Ramos (cell line): ENCODE measurements at regions not wholly inside any gene's neighbourhood (a gene's known extent, or its start where the extent isn't known, plus 50 kb on each side); places are given as distances from the start of the nearest gene placed in this dataset.

ENCODE experiments used
- in situ Hi-C: fragments of 300-500 bp; cut with MboI; formaldehyde crosslinking; loops from one replicate; pipeline ENCODE4 v1.14.3; 2022; ENCODE audit warnings: low sequenced_read_pairs; ENCODE audit not compliant: unreplicated experiment

DNA sequence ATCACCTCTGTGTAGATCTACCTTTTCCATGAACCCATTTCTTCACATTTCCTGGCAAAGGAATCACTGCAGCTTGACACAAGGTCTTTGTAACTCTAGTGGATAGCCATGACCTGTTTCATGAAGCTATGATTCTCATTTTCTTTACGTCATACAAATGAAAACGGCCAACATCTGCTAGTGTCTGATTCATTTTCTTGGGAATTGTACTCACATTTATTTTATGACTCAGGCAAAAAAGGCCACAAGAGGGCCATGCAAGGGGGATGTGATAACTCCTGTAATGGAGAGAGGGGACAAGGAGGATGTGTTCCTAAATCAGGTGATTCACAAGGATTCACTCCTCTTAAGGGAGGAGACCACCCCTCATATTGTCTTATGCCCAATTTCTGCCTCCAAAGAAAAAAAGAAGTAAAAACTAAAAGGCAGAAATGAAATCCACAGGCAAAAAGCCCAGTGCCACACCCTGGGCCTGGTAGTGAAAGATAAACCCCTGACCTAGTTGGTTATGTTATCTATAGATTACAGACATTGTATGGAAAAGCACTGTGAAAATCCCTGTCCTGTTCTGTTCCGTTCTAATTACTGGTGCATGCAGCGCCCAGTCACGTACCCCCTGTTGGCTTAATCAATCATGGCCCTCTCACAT, 249.9 kb downstream of the IPMK start:
- in situ Hi-C loops: no loop called here

DNA sequence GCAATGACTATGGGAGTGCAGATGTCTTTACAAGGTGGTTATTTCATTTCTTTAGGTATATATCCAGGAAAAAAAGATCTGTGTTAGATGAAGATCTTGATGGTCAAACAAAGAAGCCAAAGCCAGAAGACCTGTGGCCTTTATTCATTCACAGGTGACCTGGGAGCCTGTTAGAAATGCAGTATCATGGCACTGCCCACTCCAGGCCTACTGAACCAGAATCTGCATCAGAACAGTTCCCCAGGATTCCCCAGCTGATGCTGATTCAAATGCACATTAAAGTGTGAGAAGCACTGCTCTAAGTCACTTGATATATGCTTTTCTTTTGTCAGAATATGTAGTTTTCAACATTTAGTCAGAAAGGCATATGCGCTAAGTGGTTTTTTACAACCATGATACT, 251.1 kb downstream of the IPMK start:
- in situ Hi-C loops: no loop called here

DNA sequence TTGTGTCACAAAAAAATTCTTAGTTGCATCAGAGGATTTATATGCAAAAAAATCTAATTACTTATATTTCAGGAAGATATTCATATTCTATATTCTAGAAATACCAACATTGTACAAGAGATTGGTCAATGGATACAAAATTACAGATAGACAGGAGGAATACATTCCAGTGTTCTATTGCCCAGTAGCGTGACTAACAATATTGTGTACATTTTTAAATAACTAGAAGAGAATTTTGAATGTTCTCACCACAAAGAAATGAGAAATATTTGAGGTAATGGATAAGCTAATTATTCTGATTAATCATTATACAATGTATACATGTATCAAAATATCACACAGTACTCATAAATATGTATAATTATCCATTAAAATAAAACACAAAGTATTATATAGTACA, 253.3 kb downstream of the IPMK start:
- in situ Hi-C loops: no loop called here

DNA sequence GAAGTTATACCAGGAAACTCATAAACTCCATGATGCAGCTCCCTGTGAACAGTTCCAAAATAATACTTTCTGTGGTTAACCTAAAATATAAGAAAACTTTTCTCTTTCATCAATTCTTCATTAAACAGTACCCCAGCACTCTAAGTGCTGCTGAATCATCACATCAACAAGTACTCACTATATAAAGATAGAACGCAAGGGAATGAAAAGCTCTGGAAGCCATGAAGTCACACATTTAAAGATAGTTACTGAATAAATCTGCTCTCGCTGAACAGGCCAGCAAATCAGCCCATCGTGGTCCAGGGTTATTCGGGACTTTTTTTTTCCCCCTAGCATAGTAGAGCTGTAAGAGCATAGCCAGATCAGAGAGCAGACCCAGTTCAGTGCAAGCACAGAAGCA, 254.3 kb downstream of the IPMK start:
- in situ Hi-C loops: no loop called here

DNA sequence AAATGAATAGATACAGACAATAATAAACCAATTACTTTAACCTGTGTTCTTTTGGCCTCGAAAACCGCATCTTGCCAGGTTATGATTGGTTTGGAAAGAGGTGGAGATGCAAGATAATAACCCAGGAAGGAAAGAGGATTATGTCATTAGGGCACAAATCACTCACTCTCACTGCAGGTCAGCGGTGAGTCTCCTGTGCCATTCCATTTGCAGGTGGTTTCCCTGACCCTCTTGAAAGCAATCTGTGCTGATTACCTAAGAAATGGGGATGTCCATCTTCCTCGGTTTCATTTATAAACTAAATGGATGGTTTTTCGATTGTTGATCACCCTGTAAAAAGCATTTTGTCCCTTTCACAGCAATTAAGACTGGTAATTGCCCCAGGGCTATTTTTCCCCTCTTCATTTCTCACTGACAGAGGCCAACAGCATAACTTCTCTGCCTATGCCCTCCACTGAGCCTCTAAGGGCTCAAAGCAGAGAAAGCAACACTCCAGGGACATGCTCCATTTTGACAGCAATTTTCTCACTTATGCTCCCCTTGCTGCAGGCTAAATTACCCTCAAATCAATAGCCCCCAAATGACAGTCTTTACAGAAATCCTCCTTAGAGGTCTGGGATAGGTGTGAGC, 257.5 kb downstream of the IPMK start:
- in situ Hi-C loops: no loop called here

DNA sequence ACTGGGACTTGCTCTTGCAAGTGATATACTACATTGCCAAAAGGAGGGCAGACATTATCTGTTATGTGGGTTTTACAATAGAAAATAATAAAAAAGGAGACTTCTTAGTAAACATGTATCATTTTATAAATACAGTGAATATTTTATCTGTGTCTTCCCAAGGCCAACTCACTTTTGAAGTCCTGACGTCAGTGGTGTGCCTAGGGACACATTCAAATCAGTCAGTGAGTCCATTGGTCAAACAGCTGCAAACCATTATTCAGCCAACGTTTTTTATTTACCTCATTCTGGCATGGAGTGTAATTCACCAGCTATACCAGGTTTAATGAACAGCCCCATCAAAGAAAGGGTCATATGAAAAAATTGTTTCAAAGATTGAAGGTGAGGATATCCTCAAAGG, 263.7 kb downstream of the IPMK start:
- in situ Hi-C loops: no loop called here

DNA sequence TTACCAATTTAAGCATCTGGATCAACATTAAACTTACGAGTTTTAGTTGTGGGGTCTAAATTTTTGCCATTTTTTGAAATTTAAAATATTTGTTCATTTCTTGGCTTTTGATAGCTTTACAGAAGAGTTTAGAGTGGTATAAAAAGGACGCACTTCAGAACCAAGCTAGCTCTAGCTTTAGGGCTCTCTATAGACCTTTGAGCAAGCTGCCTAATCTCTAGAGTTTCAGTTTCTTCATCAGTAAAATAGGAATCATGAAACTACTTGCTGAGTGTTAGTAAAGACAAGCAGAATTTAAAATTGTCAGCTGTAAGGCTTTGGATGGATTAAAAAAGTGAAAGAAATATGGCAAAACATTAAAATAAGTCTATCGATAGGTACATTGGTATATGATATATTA, 266.5 kb downstream of the IPMK start:
- in situ Hi-C loops: no loop called here

DNA sequence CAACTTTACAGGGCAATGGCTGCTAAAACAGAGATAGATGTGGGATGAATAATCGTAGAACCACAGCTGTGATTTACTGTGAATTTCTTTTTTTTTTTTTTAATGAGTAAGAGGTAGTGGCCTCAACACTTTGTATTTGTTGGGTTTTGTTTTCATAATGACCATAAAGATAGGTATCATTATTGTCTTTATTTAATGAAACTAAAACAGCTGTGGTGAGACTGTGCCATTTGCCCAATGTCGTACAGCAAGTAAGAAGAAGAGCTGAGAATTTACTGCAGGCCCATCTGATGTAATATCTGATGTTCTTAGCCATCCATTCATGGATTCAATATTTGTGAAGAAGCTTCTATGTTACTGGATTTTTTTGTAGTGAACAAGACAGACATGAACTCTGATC, 271.2 kb downstream of the IPMK start:
- in situ Hi-C loops: no loop called here

DNA sequence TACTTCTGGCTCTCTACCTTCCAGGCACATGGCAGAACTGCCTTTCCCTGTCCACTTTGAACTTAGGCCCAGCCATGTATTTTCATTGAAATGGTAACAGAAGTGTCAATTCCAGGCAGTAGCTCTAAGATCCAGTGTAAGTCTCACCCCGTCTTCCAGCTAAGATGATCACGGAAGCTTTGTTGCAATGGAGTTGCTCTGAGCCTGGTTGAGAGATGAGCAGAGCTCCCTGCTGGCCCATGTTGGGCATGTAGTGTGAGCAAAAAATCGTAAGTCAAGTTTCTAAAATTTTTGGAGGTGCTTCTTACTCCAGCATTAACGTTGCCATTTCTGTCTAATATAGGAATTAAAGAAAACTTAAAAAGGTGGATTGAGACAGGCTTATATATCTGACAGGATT, 274.4 kb downstream of the IPMK start:
- in situ Hi-C loops: no loop called here

DNA sequence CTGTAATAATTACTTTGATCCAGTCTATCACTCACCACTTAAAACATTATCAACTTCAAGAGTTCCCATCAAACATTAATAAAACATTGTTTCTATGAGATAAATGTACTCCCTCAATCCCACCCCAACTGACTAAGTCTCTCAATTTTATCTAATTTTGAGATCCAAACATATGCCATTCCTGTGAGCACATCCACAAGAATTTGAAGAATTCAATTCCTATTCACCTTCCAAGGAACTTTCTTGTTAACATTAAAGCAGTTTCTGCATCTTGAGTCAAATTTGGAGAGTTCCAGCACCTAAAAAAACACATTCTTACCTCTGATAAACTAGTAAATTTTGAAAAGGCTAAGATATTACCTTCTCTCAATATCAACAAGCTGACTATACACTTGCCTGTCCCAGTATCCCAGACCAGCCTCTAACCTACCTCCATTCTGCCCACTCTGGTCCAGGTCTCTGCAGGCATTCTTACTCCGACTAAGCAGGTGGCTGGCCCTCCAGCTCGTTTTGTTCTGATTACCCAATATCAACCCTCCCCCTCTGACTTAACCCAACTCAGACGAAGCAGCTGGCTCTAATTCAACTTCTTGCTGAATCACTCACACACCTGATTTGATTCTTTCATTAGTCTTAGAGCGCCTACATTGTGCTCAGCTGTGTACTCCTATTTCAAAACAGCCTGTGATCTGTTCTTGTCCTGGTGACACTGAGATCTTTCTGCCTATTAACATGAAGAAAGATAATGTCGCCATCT, 275.2 kb downstream of the IPMK start:
- in situ Hi-C loops: no loop called here

DNA sequence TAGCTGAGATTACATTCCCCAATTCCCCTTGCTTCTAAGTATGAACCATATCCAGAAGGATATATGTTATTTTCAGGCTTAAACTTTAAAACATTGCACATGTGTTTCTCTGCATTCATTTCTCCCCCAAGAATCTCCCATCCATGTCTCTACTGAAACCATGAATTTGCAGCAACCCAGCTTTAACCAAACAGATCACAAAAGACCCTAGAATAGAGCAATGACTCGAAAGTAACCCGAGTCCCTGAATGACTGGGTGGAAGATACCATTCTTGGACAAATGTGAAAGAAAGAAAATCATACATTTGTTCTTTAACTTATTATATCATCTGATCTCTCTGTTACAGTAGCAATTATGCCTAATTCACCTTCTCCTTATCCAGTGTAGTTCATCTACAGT, 278.7 kb downstream of the IPMK start:
- in situ Hi-C loops: no loop called here

DNA sequence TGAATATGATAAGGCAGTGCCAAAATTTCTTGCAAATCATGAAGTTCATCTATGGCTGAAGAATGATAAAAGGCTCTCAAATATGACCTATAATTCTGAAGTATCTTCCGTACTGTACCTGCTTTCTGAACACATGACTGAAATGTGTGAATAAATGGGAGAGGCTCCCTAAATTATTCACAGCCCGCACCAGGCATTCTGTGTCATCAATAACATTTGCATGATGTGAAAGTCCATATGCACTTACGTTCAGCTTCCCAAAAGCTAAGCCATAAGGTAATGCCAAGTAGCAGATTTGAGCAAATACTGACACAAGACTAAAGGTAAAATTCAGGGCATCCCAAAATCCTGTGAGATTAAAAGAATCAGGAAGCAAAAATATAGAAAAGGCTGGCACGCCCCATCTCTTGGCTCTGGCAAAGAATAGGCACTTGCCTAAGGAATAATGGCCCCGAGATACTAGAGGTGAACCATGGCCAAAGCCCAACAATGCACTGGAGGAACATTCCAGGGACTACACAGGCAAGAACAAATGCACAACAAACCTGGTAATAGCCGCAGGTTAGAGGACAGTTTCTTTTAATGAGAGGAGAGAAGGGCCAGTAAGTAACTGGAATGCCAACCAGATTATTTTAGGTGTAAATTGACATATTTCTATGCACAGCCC, 280.5 kb downstream of the IPMK start:
- in situ Hi-C loops: no loop called here

DNA sequence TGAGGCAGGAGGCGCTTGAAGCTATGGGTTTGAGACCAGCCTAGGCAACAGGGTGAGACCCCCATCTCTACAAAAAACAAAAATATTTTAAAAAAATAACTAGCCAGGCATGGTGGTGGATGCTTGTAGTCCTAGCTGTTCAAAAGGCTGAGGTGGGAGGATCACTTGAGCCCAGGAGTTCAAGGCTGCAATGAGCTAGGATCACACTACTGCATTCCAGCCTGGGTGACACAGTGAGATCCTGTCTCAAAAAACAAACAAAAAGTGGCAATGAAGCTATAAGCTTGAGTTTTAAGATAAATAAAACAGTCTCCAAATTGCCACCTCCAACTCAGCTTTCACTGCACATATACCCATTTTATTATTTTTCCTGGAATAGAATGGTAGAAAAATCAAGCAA, 281.3 kb downstream of the IPMK start:
- in situ Hi-C loops: no loop called here

DNA sequence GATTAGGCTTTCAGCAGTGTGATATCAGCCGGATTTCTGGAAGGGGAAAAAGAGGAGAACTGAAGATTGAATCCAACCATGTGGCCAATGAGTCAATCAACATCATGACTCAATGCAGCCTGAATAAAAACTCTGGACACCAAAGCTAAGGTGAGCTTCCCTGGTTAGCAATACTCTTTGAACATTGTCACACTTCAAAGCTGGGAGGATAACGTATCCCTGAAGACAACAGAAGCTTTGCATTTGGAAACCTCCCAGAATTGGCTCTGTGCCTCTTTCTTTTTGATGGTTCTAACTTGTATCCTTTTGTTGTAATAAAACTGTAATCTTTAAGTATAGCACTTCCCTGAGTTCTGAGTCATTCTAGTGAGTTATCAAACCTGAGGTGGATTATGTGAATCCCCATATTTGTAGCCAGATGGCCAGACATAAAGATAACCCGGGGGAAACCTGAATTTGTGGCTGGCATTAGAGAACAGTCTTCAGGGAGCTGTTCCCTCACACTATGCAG, 284.4 kb downstream of the IPMK start:
- in situ Hi-C loops: no loop called here

DNA sequence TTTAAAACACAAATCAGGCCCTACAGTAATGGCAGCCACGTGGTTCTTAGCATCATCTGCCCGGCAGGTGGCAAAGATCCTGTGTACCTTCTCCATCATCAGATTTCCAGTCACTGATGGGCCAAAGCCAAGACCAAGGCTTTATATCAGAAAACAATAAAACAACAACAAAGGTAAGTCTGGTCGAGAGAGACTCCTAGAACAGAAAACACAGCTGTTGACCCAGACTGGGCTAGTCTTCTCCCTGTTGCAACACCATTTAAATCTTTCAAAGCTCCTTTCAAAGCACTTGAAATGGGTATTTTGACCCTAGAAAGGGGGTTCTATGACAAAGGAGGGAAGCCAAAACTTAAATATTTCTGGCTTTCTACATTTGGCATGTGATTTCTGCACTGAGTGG, 285.6 kb downstream of the IPMK start:
- in situ Hi-C loops: no loop called here

DNA sequence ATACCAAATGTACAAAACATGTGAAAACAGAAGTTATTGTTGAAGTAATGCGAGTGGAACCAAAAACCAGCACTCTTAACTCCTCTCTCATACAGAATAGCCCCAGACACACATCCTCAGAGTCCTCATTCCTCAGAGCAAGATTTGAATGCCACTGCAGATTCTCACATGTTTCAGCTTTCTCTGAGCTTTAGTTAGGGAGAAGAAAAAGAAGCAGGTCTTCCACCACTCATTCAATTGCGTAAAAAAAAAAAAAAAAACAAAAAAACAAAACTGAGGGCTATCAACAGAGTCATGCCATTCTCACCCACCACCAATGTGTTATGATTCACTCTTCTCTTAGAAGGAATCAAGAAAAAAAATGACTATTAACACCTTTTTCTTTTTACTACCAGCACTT, 287.7 kb downstream of the IPMK start:
- in situ Hi-C loops: no loop called here

DNA sequence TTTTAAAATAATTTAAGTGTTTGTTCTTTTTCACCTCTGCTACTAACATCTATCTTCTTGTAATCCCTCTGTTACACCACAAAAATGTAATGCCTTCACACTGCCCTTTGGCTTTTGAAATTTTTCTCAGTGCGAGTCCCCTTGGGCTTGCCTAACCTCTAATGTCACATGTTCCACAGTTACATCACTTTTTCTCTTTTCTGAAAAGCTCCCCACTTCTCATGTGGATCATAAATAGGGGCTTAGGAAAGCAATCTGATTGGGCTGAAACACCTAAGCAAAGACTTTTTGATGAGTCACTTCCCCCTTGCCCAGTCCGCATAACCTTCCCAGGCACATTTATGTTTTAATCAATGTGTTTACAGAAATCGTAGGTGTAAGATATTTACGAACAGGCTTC, 288.2 kb downstream of the IPMK start:
- in situ Hi-C loops: no loop called here

DNA sequence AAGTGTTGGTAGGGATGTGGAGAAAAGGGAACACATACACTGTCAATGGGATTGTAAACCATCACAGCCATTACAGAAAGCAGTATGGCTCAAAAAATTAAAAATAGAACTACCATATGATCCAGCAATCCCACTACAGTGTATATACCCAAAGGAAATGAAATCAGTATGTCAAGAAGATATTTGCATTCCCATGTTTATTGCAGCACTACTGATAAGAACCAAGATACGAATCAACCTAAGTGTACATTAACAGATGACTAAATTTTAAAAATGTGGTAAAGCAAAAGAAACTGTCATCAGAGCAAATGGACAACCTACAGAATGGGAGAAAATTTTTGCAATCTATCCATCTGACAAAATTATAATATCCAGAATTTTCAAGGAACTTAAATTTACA, 290.4 kb downstream of the IPMK start:
- in situ Hi-C loops: no loop called here

DNA sequence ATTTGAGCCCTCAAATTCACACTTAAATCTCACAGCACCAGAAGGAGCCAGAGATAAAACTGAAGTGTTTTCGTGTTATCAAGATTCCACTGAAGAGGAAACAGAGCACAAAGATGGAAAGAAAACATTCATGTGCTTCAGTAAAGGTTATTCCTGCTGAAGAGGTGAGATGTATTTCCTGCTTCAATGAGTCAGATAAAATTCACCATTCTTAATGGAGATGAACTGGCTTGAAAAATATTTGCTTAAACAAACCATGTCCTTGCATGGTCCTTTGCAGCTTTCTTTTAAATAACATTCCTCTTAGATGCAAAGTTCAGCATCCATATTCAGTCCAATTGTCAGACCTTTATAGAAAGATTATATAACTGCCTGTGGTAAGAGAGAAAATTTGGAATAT, 294.2 kb downstream of the IPMK start:
- in situ Hi-C loops: no loop called here

DNA sequence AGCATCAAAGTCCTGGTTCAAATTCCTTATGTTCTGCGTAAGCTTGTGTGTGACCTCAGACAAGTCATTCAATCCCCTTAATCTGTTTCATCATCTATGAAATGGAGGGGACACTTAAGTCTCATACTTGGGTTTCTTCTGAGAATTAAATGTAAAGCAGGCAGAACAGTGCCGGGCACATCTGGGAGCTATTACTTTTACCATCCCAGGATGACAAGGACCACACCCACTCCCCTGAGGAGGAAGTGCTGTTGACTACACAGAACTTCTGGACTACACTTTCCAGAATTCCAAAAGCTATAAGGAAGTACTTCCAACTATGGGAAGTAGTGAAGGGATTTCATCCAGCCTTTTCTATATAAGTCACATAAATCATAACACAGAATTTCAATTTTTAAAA, 294.9 kb downstream of the IPMK start:
- in situ Hi-C loops: no loop called here
